ENCODE measurements at regions not wholly inside any gene's neighbourhood (a gene's known extent, or its start where the extent isn't known, plus 50 kb on each side); places are given as distances from the start of the nearest gene placed in this dataset.

DNA sequence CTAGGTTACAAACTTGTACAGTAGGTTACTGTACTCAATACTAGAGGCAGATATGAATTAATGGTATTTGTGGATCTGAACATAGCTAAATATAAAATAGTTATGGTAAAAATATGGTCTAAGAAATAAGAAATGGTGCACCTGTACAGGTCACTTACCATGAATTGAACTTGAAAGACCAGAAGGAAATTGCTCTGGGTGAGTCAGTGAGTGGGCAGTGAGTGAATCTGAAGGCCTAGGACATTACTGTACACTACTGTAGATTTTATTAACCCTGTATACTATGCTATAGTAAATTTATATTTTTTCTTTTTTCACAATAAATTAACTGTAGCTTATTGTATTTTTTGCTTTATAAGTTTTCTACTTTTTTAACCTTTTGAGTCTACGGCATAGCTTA lies 1020.4 kb downstream of the CDH18 start:
- no peak for DNase-seq (ENCODE audit: low spot score)

DNA sequence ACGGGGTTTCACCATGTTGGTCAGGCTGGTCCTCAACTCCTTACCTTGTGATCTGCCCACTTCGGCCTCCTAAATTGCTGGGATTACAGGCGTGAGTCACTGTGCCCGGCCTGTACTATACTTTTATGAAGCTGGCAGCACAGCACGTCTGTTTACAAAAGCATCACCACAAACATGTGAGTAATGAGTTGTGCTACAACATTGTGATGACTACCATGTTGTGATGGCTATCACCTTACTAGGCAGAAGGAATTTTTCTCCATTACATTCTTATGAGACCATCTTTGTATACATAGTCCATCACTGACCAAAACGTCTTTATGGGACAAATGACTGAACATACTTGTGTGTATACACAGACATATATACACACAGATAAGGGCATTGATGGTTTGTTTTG lies 1019.0 kb downstream of the CDH18 start:
- no peak for DNase-seq (ENCODE audit: low spot score)

DNA sequence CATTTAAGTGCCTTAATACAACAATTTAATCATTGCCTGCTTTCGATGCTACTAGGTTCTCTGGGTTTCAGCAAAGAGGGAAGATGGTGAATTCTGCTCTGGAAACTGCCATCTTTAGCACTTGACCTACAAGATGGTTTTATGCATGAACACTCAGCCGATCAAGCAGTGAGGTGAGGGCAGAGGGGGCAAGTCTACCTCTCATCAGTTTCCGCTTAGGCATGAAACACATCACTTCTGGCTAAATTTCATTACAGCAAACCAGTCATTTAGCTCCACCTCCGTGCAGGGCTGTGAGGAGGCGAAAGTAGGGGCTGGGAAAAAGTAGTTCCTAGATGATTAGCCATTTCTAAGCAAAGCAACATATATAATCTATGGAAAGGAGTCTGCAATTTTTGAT lies 1018.0 kb downstream of the CDH18 start:
- DNase-seq (ENCODE audit: low spot score), result no peak

DNA sequence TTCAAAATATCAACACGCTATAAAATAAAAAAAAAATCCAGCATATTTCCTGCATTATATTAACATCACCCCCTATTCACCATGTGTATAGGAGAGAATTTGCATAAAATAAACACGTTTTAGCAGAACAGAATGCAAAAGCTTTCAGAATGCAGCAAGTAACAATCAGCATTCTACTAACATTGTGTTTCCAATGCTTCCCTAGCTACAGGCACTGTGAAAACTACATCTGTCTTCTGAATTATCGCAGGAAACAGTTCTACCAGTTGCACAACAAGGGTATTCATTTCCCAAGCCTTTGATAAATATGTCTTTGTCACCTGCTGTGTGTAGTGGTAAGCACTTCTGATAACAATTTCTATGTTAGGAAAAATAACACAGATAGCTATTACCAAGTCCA lies 1015.8 kb downstream of the CDH18 start:
- DNase-seq (ENCODE audit: low spot score), result peak; percentile 9

DNA sequence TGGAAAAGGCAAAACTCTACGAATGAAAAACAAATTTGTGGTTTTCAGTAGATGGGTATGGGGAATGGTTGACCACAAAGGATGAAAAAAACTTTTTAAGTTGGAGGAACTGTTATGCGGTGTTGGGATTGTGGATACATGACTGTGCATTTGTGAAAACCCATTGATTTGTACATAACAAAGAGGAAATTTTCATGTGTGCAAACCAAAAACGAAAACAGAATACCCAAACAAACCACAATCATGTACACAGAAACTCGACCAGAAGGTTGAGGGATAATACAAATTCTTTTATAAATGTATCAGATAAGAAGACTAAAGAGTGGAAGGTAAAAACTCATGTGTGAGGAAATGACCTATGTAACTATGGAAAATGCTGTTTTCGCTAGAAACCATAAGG lies 1012.4 kb downstream of the CDH18 start:
- DNase-seq (ENCODE audit: low spot score), result no peak

DNA sequence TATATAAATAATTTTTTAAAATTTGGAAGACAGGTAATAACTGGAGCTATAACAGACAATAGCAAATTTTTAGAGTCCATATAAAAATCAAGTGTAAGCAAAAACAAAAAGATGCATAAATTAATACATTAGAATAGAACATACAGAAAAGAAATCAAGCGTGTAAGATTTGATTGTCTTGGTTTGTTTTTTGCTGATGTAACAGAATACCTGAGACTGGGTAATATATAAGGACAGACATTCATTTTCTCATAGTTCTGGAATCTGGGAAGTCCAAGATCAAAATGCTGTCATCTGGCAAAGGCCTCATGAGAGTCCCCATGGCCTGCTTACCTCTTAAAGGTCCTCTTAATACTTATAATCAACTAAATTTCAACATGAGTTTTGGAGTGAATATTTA lies 1010.1 kb downstream of the CDH18 start:
- DNase-seq (ENCODE audit: low spot score), result no peak

DNA sequence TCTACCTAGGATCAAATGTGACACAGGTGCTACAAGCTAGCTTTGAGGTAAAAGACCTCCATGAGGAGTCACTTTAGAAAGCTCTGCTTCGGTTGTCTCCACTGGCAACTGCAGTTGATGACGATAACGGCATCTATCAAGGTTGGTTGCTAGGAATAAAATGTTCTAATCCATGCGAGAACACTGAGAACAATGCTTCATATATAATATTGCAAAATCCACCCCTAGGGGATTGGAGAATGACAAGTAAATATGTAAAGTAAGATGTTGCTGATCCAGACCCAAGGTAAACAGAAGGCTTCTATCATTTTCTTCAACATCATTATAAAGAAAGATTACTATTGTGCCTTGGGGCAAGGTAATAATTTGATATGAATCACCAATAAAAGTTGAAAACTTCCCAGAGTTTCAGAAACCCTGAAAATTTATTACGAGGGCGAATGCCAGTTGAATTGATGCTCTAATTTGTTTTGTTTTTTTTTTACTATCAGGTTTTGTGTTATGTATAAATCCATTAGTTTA lies 1003.4 kb downstream of the CDH18 start:
- DNase-seq (ENCODE audit: low spot score), result no peak

DNA sequence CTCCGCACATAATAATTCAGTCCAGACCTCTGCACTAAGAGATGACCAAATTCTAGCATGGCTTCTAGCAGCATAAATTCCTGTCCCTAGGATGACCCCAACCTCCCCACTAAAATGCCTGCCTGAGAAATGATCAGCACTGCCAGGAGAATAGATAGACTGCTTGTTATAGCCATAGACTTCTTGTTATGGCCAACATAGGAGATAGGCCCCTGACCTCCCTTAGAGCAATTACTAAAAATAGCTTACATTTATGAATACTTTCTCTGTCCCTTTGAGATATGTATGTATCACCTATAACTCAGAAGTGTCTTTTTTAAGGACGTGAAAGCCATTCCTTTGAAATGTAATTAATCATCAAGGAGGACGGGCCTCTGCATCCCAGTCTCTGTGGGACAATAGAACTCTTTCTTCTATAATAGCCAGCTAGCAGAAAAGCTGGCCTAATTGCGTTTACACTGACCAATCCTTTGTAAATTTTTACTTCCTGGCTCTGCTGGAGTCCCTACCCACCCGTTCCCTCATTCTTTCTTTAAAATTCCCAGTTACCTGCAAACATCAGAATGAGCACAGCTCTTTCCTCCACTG lies 1002.7 kb downstream of the CDH18 start:
- peak; percentile 36 for DNase-seq (ENCODE audit: low spot score)

DNA sequence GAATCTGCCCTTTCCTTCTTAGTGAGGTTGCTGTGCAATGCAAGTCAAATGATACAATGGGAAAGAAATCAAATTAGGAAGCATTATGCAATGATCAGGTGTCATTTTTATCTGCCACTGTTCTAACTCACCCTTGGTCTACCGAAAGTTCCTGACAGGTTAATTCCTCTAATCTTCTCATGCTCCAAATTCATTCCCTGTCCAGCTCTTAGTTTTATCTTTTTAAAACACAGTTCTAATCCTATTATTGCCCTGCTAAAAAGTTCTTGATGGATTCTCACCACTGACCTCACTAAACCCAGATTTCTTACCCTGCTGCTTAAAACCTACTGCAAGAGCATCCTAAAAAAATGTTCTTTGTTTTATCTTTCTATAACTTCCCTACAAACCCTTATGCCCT lies 1000.9 kb downstream of the CDH18 start:
- DNase-seq (ENCODE audit: low spot score), result no peak

DNA sequence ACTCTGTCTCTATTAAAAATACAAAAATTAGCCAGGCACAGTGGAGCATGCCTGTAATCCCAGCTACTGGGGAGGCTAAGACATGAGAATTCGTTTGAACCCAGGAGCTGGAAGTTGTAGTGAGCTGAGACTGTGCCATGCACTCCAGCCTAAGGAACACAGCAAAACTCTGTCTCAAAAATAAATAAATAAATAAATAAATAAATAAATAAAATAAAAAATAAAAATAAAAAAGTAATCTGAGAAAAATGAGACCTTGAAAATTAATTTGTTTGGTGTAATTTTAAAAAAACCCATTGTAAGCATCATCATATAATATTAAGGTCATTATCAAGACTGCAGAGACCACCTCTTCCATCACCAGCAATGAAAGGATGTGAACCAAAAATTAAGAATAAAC lies 997.1 kb downstream of the CDH18 start:
- DNase-seq (ENCODE audit: low spot score), result no peak

DNA sequence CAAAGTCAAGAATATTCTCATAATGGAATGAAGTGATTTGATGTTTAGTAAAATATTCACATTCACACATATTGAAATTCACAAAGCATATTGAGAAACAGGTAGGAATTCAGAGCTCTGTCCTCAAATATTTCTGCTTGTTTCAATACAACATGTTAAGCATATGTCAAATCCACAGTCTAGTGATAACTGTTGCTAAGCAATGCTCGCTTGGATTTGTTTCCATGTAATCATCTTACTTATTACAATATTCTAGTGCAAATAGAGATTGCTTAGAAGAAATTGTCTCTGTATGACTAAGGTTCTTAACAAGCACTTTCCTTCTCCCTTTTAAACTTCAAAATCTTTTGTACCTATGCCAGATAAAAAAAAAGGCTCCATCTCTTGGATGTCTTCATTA lies 995.7 kb downstream of the CDH18 start:
- no peak for DNase-seq (ENCODE audit: low spot score)

DNA sequence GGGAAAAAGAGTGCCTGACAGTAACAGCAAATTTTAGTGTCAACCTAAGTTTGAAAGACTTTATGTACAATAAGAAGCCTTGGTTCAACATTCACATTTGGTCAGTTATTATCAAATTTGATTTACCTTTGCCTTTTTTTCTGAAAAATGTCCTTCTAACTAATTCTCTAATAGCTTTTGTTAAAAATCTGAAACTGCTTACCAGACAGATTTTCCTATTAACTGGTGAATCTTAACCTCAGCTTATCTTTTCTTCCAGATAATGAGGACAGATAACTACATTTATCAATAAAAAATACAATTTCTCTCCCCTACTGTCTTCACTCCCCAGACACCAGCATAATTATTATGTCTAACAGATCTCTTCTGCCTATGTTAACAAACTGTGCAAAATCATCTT lies 988.5 kb downstream of the CDH18 start:
- DNase-seq (ENCODE audit: low spot score), result no peak

DNA sequence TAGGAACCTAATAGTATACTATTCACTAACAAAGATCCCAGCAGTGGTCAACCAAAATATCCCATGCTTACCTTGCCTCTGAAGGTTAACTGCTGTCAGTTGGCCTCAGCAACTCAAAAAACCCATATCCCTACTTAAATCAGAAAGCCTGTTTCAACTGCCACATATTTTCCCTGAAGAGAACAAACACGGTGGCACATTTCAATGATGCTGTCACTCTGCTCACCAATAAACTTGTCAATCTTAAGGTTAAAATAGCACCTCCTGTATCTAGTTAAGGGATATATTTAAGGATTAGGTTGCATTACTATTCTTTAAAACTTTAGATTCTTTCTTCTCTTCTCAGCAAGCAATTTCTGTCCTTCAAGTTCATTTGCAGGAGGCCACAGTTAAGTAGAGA lies 986.9 kb downstream of the CDH18 start:
- no peak for DNase-seq (ENCODE audit: low spot score)

DNA sequence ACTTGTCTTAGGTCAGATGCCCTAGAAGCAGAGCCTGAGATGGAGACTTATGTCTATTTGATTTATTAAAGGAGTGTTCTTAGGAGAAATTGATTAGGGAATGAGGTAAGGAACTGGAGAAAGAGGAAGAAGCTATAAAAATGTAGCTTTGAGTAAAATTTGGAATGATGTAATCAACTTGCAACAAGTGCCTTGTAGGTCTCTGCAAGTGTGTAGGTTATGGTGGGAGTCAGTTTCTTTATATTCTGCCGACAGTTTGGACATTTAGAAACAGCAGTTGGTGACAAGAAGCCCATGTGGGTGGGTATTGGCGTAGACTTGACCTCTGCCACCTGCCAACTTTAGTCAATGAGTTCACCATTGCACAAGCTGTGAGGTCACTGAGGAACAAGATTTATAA lies 986.5 kb downstream of the CDH18 start:
- DNase-seq (ENCODE audit: low spot score), result no peak

DNA sequence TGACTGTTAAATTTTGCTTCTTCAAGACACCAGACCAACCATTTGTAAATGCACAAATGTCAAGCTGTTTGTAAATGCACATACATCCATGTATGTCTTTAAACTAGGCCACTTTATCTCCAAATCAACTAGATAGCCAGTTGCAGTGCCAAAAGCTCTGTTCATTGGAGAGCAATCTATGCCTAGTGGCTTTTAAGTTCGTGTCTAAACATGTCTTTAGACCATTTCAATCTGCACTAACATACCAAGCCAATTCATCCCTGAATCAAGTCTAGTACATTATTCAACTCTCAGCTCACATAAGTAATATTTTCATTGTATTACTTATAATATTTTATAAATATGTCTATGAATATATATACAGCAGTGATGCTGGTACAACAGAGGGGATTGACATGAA lies 985.9 kb downstream of the CDH18 start:
- no peak for DNase-seq (ENCODE audit: low spot score)

DNA sequence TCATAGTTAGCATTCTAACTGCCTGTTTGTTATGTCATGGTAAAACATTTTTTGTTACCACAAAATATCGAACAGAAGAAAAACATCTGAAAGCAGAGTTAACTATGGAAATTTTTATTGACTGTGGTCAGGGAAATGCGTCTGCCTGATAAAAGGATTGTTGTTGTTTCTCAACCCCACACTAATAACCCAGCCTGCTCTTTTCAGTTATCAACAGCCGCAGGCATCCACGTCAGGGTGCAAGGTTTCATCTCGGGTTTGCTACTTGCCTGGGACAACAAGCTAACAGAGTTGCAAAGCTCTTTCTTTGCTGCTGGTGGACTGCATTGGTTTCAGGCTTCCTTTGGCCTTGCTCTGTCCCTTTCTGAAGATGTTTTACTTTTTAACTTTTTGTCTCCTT lies 969.2 kb downstream of the CDH18 start:
- no peak for DNase-seq (ENCODE audit: low spot score)

DNA sequence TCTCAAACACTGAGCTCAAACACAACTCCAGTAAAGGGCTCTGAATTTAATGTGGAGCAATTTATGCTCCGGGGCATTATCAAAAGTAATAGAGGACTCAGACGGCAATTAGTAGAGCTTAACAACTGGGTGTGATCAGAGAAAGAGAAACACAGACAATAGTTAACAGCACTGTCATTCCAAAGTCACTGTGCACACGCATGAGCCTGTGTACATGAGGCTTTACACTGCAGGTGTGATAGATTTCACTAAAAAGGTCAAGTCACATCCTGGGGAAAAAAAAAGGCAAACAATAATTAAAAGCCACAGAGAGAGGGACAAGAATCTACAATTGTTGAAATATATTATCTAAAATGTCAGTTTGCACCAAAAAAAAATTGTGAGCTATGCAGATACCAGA lies 956.5 kb downstream of the CDH18 start:
- no peak for DNase-seq (ENCODE audit: low spot score)

DNA sequence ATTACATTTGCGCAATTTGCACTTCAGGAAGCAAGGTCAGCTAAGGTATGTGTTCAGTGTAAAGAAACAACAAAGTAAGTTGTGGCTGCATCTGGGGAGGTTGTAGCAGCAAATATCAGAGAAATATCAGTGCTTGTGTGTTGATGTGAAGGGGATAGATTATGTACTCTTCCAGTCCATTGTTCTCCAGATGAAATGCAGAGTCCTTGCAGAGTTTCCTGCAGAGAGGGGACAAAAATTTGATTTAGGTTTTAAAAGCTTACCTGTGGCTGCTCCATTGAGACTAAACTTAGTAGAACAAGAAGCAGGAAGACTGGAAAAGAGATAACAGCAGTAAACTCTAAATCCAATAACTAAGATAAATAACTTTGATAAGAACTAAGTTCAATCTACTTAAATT lies 952.2 kb downstream of the CDH18 start:
- no peak for DNase-seq (ENCODE audit: low spot score)

DNA sequence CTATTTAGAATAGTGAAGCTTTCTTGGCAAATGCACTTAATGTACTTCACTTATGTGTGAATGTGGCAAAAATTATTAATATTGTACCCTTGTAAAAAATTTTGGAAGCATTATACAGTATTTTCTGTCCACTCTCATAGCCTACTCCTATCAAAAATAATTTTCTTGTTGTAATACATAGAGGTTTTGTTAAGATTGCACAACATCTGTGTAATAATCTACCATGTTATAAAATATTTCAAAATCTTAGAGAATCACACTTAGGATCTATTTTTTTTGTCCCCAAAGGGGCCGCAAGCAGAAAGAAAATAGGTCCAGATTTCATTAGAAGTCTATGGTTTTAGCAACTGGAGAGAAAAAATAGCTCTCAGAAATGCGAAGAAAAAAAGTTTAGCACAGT lies 945.9 kb downstream of the CDH18 start:
- DNase-seq (ENCODE audit: low spot score), result no peak

DNA sequence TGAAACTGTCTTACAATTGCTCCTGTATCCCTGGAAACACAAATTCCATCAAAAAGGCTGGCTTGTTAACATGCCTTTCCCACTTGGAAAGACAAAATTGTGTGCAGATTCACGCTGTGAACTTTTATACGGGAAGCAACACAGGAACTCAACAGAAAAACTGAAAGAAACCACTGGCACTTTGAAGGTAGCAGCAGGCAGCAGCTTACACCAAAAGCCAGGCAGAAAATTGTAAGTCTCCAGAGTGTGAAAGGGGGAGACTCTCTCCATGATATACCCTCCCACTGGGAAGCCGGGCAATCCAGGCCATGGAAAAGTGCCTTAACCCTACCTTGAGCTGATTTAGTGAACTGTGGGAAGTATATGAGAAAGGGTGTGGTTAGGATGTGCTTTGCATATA lies 943.7 kb downstream of the CDH18 start:
- DNase-seq (ENCODE audit: low spot score), result no peak

DNA sequence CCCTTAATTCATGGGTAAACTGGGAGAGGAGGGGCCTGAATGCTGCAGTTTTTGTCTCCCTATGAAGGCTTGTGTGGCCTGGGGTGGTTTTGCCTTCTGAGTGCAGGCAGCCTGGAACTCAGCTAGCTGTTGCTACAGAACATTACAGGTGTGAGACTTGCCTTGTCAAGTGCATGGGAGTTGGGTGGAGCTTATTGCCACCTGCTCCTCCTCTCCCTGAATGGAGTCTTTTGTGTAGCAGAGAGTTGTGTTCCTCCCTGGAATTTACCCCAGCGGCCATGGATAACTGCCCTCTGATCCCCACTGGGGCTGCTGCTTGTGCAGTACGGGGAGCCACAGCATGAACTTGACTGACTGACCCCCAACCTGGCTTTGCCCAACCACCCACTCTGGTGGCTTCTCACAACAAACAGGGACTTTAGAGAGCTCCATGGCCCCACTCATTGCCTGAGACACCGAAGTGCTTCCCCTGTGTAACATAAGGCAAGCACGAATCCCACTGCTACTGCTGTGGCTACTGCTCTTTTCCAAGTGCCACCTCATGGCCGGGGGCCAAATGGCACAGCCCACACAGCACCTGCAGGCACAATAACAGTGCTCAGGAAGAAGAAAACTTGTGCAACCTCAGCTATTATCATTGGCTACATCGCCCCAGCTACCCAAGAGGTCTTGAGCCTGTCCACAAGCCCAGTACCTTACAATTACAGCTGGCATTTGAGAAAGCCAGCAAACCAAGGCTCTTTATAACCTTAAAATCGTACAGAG lies 942.9 kb downstream of the CDH18 start:
- DNase-seq (ENCODE audit: low spot score), result no peak

DNA sequence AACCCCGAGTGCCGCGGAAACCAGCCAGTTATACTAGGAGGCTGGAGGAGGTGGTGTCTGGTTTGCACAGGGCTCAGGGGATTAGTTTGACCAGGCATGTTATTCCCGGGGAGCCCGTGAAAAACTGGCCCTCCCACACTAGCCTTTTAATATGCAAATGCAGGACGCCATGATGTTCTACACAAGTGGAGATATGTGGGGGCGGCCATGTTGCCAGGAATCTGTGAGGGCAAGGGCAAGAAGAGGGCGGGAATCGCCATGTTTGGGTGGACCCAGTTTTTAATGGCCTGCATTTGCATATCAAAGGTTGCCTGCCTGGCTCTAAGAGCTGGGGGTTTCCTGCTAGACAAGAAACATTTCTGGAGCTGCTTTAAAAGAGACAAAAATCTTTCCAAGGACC lies 940.7 kb downstream of the CDH18 start:
- no peak for DNase-seq (ENCODE audit: low spot score)

DNA sequence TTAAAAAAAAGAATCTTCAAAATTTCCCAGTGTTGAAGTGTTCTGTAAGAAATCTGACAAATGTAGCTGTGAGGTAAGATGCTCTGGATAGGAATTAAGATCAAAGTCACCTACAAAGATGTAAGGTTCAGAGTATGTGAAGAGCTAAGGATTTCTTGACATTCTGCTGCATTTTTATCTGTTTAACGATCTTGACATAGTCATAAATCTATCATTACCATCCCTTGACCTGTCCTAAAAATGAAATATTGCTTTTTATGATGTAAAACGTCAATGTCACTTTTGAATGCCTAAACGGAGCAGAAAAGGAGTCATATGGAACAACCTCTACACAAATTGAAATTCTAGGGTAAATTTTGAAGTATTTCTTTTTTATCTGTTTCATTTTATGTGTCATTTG lies 939.3 kb downstream of the CDH18 start:
- no peak for DNase-seq (ENCODE audit: low spot score)

DNA sequence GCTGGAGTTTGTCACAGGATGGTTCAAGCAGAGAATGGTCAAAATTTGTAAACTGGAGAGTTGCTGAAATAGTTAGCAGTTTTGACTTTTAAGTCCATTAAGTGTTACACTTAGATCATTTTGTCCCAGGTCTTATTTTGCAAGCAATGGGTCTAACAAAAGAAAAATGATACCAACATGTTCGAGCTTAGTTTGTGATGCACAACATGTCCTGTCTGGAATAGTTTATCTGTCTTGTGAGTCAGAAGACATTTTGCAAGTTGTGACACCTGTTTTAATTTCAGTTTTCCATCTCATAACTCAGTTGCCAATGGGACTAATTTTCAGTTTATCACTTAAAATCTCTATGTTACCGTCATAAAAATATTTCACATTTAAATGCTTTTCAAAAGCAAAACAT lies 929.8 kb downstream of the CDH18 start:
- DNase-seq (ENCODE audit: low spot score), result no peak
